Lung microvascular endothelial cell (primary cell): ENCODE measurements at regions not wholly inside any gene's neighbourhood (a gene's known extent, or its start where the extent isn't known, plus 50 kb on each side); places are given as distances from the start of the nearest gene placed in this dataset.

Experiments used
- DNase-seq, 2 donors: peaks; one replicate each; pipeline versions ENCODE4 v3.0.0 to v3.0.0-alpha.2; 2010; ENCODE audit warnings: low read depth in 2 of 2

GRCh38 chr2:7588295-7588694 is 671.1 kb downstream of the RNF144A start:
- no peak for DNase-seq

GRCh38 chr2:7592618-7593140 is 675.5 kb downstream of the RNF144A start:
- DNase-seq = no peak

GRCh38 chr2:7593360-7593759 is 676.1 kb downstream of the RNF144A start:
- DNase-seq = no peak

DNA sequence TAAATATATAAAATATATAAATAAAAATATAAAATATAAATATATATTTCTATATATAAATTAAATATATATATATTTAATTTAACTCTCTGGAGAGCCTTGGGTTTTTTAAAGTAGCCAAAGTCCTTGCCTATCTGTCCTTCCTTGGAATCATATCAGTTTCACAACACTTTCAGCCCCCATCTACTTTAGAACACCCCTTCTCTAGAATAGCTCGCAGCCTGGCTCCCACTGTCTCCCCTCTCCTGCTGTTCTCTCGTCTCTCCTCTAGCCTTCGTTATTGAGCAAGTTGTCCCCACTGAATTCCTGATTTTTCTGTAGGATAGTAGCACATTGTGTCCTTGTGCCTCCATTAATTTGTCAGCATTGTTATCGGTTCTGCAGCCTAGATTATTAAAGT is 677.0 kb downstream of the RNF144A start:
- DNase-seq = no peak

GRCh38 chr2:7595206-7595605 is 678.0 kb downstream of the RNF144A start:
- no peak for DNase-seq

DNA sequence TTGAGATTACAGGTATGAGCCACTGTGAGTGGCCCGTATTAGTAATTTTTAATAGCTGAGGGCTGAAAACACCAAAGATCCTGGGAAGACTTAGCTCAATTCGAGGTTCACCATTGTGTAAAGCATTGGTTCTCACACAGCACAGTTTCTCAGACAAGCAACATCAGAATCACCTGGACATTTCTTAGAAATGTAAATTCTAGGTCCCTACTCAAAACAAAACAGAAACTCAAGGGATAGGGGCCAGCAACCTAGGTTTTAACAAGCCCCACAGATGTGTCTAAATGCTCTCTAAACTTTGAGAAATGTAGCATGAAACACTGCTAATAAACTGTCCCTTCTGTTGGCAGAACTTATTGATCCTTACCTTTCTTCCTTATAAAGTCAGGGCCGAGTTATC is 681.2 kb downstream of the RNF144A start:
- DNase-seq = no peak

- DNase-seq = no peak
These were observed 682.4 kb downstream of the RNF144A start for GRCh38 chr2:7599462-7600258.

DNA sequence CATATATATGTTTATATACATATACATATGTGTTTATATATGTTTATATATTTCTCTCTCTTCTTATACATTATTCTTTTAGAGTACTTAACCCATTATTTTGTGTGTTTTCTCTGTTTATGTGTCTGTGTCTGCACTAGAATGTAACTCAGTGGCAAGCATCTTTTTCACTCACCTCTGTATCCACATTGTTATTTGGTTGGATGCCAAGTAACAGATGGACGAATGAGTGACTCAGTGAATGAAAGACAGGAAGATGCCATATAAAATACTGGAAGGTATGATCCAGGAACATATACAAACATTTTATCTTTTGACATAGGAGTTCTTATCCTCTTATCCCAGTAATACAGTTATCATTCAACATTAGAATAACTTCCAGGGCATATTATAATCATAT is 684.8 kb downstream of the RNF144A start:
- no peak for DNase-seq

DNA sequence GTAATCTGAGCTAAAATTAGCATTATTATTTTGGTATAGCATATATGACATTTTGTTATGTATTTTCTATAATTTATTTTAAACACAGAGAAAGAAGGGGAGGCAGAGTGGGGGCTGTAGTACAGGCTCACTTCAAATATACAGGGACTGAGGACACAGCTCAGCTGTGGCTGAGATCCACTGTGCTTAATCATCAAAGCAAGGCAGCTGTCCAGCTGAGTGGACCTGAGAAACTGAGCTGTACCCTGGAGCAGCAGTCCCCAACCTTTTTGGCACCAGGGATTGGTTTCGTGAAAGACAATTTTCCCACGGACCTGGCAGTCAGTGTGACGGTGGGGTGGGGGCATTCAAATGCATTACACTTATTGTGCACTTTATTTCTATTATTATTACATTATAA is 687.2 kb downstream of the RNF144A start:
- DNase-seq = no peak

GRCh38 chr2:7607441-7608173 is 690.4 kb downstream of the RNF144A start:
- DNase-seq = no peak

GRCh38 chr2:7609556-7609955 is 692.3 kb downstream of the RNF144A start:
- no peak for DNase-seq

GRCh38 chr2:7609974-7610373 is 692.8 kb downstream of the RNF144A start:
- no peak for DNase-seq

DNA sequence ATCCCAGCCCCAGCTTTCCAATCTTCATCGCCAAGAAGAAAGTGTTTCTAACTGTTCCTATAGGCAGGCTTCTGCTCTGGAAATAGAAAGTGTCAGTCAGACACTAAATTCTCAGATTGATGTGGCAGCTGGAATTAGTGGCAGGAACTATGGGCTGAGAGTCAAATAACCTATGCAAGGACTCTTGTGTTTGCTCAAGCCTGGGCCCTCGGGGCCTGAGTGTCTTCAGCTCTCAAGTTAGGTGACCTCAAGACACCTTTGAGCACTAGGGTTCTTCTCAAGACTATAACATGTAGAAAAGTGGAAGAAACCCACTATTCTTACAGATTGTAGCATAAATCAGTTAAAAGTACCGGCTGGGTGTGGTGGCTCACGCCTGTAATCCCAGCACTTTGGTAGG is 694.5 kb downstream of the RNF144A start:
- DNase-seq = no peak

DNA sequence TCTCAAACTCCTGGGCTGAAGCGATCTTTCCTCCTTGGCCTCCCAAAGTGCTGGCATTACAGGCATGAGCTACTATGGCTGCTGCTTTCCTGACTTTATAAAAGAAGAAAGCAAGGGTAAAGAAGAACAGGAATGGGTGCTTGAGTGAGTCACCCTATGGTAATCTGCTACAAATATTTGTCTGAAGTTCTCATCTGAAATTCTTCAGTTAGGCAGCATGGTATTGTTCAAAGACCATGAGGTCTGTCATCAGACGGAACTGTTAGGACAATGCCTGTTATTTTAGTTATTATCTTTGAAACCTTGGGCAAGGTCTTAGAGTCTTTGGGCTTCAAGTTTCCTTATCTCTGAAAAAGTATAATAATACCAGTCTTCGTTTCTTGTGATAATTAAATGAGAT is 695.8 kb downstream of the RNF144A start:
- no peak for DNase-seq

- no peak for DNase-seq
These were observed 696.6 kb downstream of the RNF144A start for GRCh38 chr2:7613831-7614230.

DNA sequence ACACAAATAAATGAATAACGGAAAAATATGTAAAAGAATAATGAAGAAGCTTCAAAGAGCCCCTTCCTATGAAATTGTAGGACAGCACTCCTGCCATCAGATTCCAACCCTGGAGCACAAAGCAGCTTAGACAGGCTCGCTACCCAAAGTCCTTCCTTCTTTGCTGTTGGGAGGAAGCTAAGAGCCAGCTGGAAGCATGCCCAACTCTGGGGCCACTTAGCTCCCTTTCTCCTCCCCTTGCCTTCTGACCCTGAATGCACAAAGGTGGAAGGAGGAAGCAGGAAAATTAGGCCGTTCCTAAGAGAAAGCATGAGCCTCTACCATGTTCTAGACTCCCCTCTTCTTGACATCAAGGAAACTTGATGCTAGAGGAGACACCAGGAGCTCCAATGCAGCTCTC is 700.8 kb downstream of the RNF144A start:
- DNase-seq = no peak

- no peak for DNase-seq
These were observed 702.2 kb downstream of the RNF144A start for GRCh38 chr2:7619203-7619970.

GRCh38 chr2:7620255-7620654 is 703.0 kb downstream of the RNF144A start:
- DNase-seq = no peak

DNA sequence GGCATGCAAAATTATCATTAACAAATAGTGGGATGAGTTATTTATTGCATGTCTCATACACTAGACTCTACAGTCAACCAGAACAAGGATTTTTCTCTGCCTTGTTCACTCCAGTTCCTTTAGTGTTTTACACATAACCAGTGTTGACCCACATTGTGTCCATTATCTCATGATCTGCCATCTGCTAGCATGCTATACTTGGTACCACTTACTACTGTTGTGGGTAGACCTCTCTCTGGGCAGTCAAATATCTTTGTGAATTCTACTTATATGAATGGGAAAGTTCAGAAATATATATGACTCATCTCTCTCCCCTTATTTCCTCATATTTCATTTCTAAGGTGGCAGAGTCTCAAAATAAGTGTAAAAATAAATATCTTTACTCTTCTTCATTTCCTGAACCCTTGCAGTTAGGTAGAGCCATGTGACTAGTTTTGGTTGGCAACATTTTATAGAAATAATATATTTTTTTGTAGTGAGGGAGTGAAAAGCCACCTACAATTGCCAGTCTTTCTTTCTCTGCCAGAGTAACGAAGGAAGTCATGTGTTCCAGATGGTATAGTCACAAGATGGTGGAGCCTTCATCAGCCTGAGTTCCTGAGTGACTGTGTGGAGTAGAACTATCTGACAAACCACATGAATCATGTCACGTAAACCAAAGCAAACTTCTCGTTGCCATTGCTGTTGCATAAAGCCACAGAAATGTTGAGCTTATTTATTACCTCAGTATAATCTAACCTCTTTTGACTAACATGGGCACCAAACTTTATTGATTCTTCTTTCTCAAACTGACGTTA is 704.0 kb downstream of the RNF144A start:
- DNase-seq = no peak

- no peak for DNase-seq
These were observed 708.4 kb downstream of the RNF144A start for GRCh38 chr2:7625392-7626138.

GRCh38 chr2:7626139-7626537 is 708.9 kb downstream of the RNF144A start:
- DNase-seq = no peak
